ENCODE measurements at regions not wholly inside any gene's neighbourhood (a gene's known extent, or its start where the extent isn't known, plus 50 kb on each side); places are given as distances from the start of the nearest gene placed in this dataset.

- TF ChIP-seq CTCF (IDR thresholded peaks at IDR 0.05; ENCODE audit: poor library complexity): no peak
- no peak for TF ChIP-seq EZH2 (IDR thresholded peaks at IDR 0.05; ENCODE audit: borderline replicate concordance)
Measured at GRCh38 chr5:122257000-122257399, 55.0 kb upstream of the SNCAIP start.
